Astrocyte (in vitro differentiated cells and primary cell): ENCODE measurements at regions not wholly inside any gene's neighbourhood (a gene's known extent, or its start where the extent isn't known, plus 50 kb on each side); places are given as distances from the start of the nearest gene placed in this dataset.

Experiments used
- DNase-seq: peaks from one replicate; pipeline ENCODE4 v3.0.0-alpha.2; 2010; ENCODE audit warnings: low read depth
- FAIRE-seq: peaks from 2 replicates; lab custom pipeline; 2011; peaks lifted over from hg19 to GRCh38; lab: Jason Lieb, UNC
- H2AFZ ChIP-seq: 2 replicates; pipeline ENCODE4 v1.6.0; 2012; ENCODE audit warnings: low read depth, low read length, inconsistent platforms
- H3K27ac ChIP-seq: 2 replicates; pipeline ENCODE4 v1.5.1; 2011; ENCODE audit warnings: low read depth, low read length, inconsistent platforms
- H3K27me3 ChIP-seq: 2 replicates; pipeline ENCODE4 v1.6.0; 2011; ENCODE audit warnings: low read length, inconsistent platforms; ENCODE audit not compliant: insufficient read depth
- H3K36me3 ChIP-seq: 2 replicates; pipeline ENCODE4 v1.5.1; 2011; ENCODE audit warnings: low read length, inconsistent platforms; ENCODE audit not compliant: insufficient read depth
- H3K4me1 ChIP-seq: 2 replicates; pipeline ENCODE4 v1.5.1; 2011; ENCODE audit warnings: low read length, inconsistent platforms; ENCODE audit not compliant: insufficient read depth
- H3K4me2 ChIP-seq: 2 replicates; pipeline ENCODE4 v1.6.0; 2012; ENCODE audit warnings: low read length, inconsistent platforms
- H3K4me3 ChIP-seq: 2 replicates; pipeline ENCODE4 v1.5.1; 2011; ENCODE audit warnings: low read depth, mild to moderate bottlenecking, low read length, inconsistent platforms; ENCODE audit not compliant: insufficient read depth
- H3K79me2 ChIP-seq: 2 replicates; pipeline ENCODE4 v1.6.0; 2012; ENCODE audit warnings: mild to moderate bottlenecking, low read length, inconsistent platforms; ENCODE audit not compliant: insufficient read depth
- H3K9ac ChIP-seq: 2 replicates; pipeline ENCODE4 v1.6.0; 2012; ENCODE audit warnings: mild to moderate bottlenecking, low read length, inconsistent platforms
- H3K9me3 ChIP-seq: 2 replicates; pipeline ENCODE4 v1.5.1; 2012; ENCODE audit warnings: low read depth, mild to moderate bottlenecking, low read length, inconsistent platforms; ENCODE audit not compliant: insufficient read depth
- H4K20me1 ChIP-seq: 2 replicates; pipeline ENCODE4 v1.6.0; 2012; ENCODE audit warnings: low read length, inconsistent platforms; ENCODE audit not compliant: insufficient read depth
- H3K27ac Mint-ChIP-seq: one replicate; pipeline ENCODE4 v1.8.0; 2021; ENCODE audit warnings: mild to moderate bottlenecking, mixed read lengths; ENCODE audit not compliant: unreplicated experiment
- H3K27me3 Mint-ChIP-seq: one replicate; pipeline ENCODE4 v1.8.0; 2021; ENCODE audit warnings: low read depth, mixed read lengths; ENCODE audit not compliant: unreplicated experiment
- H3K36me3 Mint-ChIP-seq: one replicate; pipeline ENCODE4 v1.8.0; 2021; ENCODE audit warnings: low read depth, mixed read lengths; ENCODE audit not compliant: unreplicated experiment
- H3K4me1 Mint-ChIP-seq: one replicate; pipeline ENCODE4 v1.8.0; 2021; ENCODE audit warnings: low read depth, mixed read lengths; ENCODE audit not compliant: unreplicated experiment
- H3K4me3 Mint-ChIP-seq: one replicate; pipeline ENCODE4 v1.8.0; 2021; ENCODE audit warnings: mild to moderate bottlenecking, moderate library complexity, mixed read lengths; ENCODE audit not compliant: unreplicated experiment
- H3K9me3 Mint-ChIP-seq: one replicate; pipeline ENCODE4 v1.8.0; 2021; ENCODE audit warnings: mild to moderate bottlenecking, mixed read lengths; ENCODE audit not compliant: unreplicated experiment
- EZH2 ChIP-seq: IDR thresholded peaks from 2 replicates; pipeline ENCODE4 v1.6.1; 2012; ENCODE audit warnings: mild to moderate bottlenecking, low read length, inconsistent platforms; ENCODE audit not compliant: insufficient read depth
- TF ChIP-seq, protein P1 (sequence below): IDR thresholded peaks from 2 replicates; pipeline ENCODE4 v1.5.1; 2011; ENCODE audit warnings: low read depth, mild to moderate bottlenecking, inconsistent platforms, low read length, moderate library complexity; ENCODE audit not compliant: insufficient read depth

- Histone ChIP-seq H3K9ac (no peak overlapping the region), H3K4me1 (no peaks in the 10 kb centered on the region), H3K36me3 (no peaks in the 10 kb centered on the region), H3K4me2 (no peak overlapping the region), H2AFZ (no peak overlapping the region), H3K4me3 (no peak overlapping the region), H3K27ac (no peak overlapping the region), H3K27me3 (peaks cover 6% of the 10 kb centered on the region), H3K9me3 (no peaks in the 10 kb centered on the region), H3K79me2 (no peaks in the 10 kb centered on the region), H4K20me1 (no peaks in the 10 kb centered on the region)
- TF ChIP-seq, protein P1, sequence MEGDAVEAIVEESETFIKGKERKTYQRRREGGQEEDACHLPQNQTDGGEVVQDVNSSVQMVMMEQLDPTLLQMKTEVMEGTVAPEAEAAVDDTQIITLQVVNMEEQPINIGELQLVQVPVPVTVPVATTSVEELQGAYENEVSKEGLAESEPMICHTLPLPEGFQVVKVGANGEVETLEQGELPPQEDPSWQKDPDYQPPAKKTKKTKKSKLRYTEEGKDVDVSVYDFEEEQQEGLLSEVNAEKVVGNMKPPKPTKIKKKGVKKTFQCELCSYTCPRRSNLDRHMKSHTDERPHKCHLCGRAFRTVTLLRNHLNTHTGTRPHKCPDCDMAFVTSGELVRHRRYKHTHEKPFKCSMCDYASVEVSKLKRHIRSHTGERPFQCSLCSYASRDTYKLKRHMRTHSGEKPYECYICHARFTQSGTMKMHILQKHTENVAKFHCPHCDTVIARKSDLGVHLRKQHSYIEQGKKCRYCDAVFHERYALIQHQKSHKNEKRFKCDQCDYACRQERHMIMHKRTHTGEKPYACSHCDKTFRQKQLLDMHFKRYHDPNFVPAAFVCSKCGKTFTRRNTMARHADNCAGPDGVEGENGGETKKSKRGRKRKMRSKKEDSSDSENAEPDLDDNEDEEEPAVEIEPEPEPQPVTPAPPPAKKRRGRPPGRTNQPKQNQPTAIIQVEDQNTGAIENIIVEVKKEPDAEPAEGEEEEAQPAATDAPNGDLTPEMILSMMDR: peak; percentile 62
- TF ChIP-seq EZH2: no peak
- DNase-seq (peak; percentile 9), FAIRE-seq (peak; percentile 41)
- H3K27me3 Mint-ChIP-seq: no peaks in the 10 kb centered on the region
- no peak overlapping the region for H3K4me3 Mint-ChIP-seq
- H3K27ac Mint-ChIP-seq: no peak overlapping the region
- no peaks in the 10 kb centered on the region for H3K9me3 Mint-ChIP-seq
- H3K36me3 Mint-ChIP-seq: no peaks in the 10 kb centered on the region
- no peaks in the 10 kb centered on the region for H3K4me1 Mint-ChIP-seq
Observed at GRCh38 chr10:6667679-6668270, 87.7 kb upstream of the PRKCQ start.

GRCh38 chr10:6667150-6667549, 87.1 kb upstream of the PRKCQ start:
- H3K27me3 ChIP-seq: peaks cover 6% of the 10 kb centered on the region
- no peak overlapping the region for H3K4me2 ChIP-seq
- H3K4me1 ChIP-seq: no peaks in the 10 kb centered on the region
- DNase-seq: no peak
- Mint-ChIP-seq H3K4me3 (no peak overlapping the region), H3K9me3 (no peaks in the 10 kb centered on the region), H3K27me3 (no peaks in the 10 kb centered on the region), H3K27ac (no peak overlapping the region), H3K36me3 (no peaks in the 10 kb centered on the region), H3K4me1 (no peaks in the 10 kb centered on the region)
- H3K9ac ChIP-seq: no peak overlapping the region
- H3K4me3 ChIP-seq: no peak overlapping the region
- no peaks in the 10 kb centered on the region for H3K9me3 ChIP-seq
- H3K36me3 ChIP-seq: no peaks in the 10 kb centered on the region
- no peaks in the 10 kb centered on the region for H4K20me1 ChIP-seq
- no peak overlapping the region for H3K27ac ChIP-seq
- FAIRE-seq: no peak
- TF ChIP-seq EZH2: no peak
- TF ChIP-seq, protein P1: no peak
- H2AFZ ChIP-seq: no peak overlapping the region
- H3K79me2 ChIP-seq: no peaks in the 10 kb centered on the region

DNA sequence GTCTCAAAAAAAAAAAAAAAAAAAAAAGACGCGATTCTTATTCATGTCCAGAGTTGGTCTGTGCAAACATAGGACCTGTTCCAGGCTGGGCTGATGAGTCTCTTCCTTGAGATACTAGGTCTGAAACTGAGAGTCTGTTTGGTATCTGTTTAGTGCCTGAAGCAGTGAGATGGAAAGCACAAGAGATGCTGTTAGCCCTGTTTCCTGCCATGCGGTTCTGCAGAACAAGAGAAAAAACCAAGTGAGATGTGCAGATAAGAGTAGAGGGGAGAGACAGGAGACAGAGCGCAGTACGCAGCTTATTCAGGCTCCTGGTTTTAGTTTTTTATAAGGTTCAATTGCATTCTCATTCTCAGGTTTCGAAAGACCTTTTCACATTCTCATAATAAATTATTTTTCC, 85.8 kb upstream of the PRKCQ start:
- no peak overlapping the region for H3K4me2 ChIP-seq
- FAIRE-seq: no peak
- no peak overlapping the region for H3K27ac ChIP-seq
- Mint-ChIP-seq H3K4me1 (no peaks in the 10 kb centered on the region), H3K27me3 (no peaks in the 10 kb centered on the region), H3K9me3 (no peaks in the 10 kb centered on the region), H3K4me3 (no peak overlapping the region), H3K27ac (no peak overlapping the region), H3K36me3 (no peaks in the 10 kb centered on the region)
- no peak overlapping the region for H3K4me3 ChIP-seq
- DNase-seq: no peak
- no peaks in the 10 kb centered on the region for H3K4me1 ChIP-seq
- TF ChIP-seq EZH2: no peak
- TF ChIP-seq, protein P1: no peak
- H3K27me3 ChIP-seq: peaks cover 6% of the 10 kb centered on the region
- H4K20me1 ChIP-seq: no peaks in the 10 kb centered on the region
- no peak overlapping the region for H3K9ac ChIP-seq
- H2AFZ ChIP-seq: no peak overlapping the region
- H3K36me3 ChIP-seq: no peaks in the 10 kb centered on the region
- H3K79me2 ChIP-seq: no peaks in the 10 kb centered on the region
- H3K9me3 ChIP-seq: no peaks in the 10 kb centered on the region
